ENCODE measurements at regions not wholly inside any gene's neighbourhood (a gene's known extent, or its start where the extent isn't known, plus 50 kb on each side); places are given as distances from the start of the nearest gene placed in this dataset.

DNA sequence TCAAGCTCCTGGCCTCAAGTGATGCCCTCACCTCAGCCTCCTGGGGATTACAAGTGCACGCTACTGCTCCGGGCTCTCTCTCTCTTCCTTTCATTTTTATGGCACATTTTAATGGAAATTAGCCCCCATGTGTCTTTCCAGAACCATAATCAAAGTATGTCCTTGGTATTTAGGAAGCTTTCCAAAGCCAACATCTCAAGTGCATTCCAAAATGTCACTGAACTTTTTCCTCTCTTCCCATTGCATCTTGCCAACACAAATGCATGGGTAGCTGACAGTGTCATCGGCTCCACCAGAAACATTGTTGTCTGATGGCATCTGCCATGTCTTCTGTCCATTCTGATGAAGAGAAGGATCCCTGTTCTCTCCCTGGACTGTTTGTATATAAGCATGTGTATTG lies 90.5 kb upstream of the ANXA1 start:
- TF ChIP-seq, protein P1, sequence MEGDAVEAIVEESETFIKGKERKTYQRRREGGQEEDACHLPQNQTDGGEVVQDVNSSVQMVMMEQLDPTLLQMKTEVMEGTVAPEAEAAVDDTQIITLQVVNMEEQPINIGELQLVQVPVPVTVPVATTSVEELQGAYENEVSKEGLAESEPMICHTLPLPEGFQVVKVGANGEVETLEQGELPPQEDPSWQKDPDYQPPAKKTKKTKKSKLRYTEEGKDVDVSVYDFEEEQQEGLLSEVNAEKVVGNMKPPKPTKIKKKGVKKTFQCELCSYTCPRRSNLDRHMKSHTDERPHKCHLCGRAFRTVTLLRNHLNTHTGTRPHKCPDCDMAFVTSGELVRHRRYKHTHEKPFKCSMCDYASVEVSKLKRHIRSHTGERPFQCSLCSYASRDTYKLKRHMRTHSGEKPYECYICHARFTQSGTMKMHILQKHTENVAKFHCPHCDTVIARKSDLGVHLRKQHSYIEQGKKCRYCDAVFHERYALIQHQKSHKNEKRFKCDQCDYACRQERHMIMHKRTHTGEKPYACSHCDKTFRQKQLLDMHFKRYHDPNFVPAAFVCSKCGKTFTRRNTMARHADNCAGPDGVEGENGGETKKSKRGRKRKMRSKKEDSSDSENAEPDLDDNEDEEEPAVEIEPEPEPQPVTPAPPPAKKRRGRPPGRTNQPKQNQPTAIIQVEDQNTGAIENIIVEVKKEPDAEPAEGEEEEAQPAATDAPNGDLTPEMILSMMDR (IDR thresholded peaks at IDR 0.05; ENCODE audit: insufficient read depth, low read length, poor library complexity, severe bottlenecking): no peak
- no peak for TF ChIP-seq EZH2phosphoT487 (conservative IDR thresholded peaks at IDR 0.05; ENCODE audit: low read length)

Measured in SU-DHL-6 (cell line).